ENCODE measurements at regions not wholly inside any gene's neighbourhood (a gene's known extent, or its start where the extent isn't known, plus 50 kb on each side); places are given as distances from the start of the nearest gene placed in this dataset.

GRCh38 chr22:23494930-23495266, 85.2 kb downstream of the IGLL1 start:
- TF ChIP-seq EZH2 (IDR thresholded peaks at IDR 0.05; ENCODE audit: borderline replicate concordance, low read depth, low read length, poor library complexity, severe bottlenecking), result no peak
- TF ChIP-seq CTCF (conservative IDR thresholded peaks at IDR 0.05; ENCODE audit: low read depth, low read length), result no peak
